Sigmoid colon (tissue), 3 donors: ENCODE measurements at regions not wholly inside any gene's neighbourhood (a gene's known extent, or its start where the extent isn't known, plus 50 kb on each side); places are given as distances from the start of the nearest gene placed in this dataset.

Source experiments
- POLR2A ChIP-seq, 2 donors: fragments of 450-650 bp; IDR thresholded peaks; one replicate each; pipeline ENCODE4 v1.6.1; 2016; ENCODE audit warnings: antibody characterized with exemption in 2 of 2, mild to moderate bottlenecking in 2 of 2, moderate library complexity in 2 of 2
- TF ChIP-seq, protein P1 (sequence below), 4 experiments: fragments of 450-650 bp in 3 of 4; fragments of 200-600 bp in 1 of 4; IDR thresholded peaks; one replicate each; pipeline ENCODE4 v1.5.1; 2016 to 2019; ENCODE audit warnings: antibody characterized with exemption in 4 of 4, mild to moderate bottlenecking in 3 of 4, moderate library complexity in 2 of 4

DNA sequence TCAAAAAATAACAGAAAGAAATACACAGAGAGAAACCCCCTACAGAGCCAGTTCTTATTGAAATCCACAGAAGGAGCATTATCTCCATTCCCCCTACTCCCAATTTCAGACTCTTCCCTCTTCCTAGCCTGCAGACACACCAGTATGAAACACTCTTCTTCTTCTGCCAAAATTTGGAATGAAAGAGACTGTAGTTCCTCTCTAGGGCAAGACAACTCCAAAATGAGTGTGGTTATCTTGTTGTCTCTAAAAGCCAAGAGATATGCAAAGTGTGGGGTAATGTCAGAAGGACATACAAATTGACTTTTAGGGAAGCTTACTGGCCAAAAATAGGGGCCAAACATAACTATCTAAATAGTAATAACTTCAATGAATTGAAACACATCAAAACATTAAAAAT lies 337.1 kb upstream of the SETBP1 start:
- TF ChIP-seq, protein P1, sequence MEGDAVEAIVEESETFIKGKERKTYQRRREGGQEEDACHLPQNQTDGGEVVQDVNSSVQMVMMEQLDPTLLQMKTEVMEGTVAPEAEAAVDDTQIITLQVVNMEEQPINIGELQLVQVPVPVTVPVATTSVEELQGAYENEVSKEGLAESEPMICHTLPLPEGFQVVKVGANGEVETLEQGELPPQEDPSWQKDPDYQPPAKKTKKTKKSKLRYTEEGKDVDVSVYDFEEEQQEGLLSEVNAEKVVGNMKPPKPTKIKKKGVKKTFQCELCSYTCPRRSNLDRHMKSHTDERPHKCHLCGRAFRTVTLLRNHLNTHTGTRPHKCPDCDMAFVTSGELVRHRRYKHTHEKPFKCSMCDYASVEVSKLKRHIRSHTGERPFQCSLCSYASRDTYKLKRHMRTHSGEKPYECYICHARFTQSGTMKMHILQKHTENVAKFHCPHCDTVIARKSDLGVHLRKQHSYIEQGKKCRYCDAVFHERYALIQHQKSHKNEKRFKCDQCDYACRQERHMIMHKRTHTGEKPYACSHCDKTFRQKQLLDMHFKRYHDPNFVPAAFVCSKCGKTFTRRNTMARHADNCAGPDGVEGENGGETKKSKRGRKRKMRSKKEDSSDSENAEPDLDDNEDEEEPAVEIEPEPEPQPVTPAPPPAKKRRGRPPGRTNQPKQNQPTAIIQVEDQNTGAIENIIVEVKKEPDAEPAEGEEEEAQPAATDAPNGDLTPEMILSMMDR (IDR thresholded peaks at IDR 0.05): no peak
- no peak for TF ChIP-seq POLR2A (IDR thresholded peaks at IDR 0.05)
